ENCODE measurements at regions not wholly inside any gene's neighbourhood (a gene's known extent, or its start where the extent isn't known, plus 50 kb on each side); places are given as distances from the start of the nearest gene placed in this dataset.

GRCh38 chr14:22434030-22434429 lies 155.0 kb downstream of the DAD1 start:
- TF ChIP-seq CTCF (IDR thresholded peaks at IDR 0.05) (no peak), POLR2A (IDR thresholded peaks at IDR 0.05) (no peak)

Measured in adrenal gland (tissue), 5 donors.